MG63 (cell line): ENCODE measurements at regions not wholly inside any gene's neighbourhood (a gene's known extent, or its start where the extent isn't known, plus 50 kb on each side); places are given as distances from the start of the nearest gene placed in this dataset.

Source experiments
- DNase-seq: peaks from one replicate; pipeline ENCODE4 v3.0.0-alpha.2; 2020
- H3K27me3 ChIP-seq: fragments of 250-450 bp; sonication (Bioruptor Pico); 2 replicates; pipeline ENCODE4 v1.5.1; 2020; ENCODE audit warnings: mild to moderate bottlenecking, moderate library complexity
- H3K36me3 ChIP-seq: fragments of 250-450 bp; sonication (Bioruptor Pico); 2 replicates; pipeline ENCODE4 v1.5.1; 2020; ENCODE audit warnings: mild to moderate bottlenecking, moderate library complexity
- H3K4me3 ChIP-seq: fragments of 250-450 bp; sonication (Bioruptor Pico); 2 replicates; pipeline ENCODE4 v1.5.1; 2020; ENCODE audit warnings: mild to moderate bottlenecking, moderate library complexity
- H3K9me3 ChIP-seq: fragments of 250-450 bp; sonication (Bioruptor Pico); 2 replicates; pipeline ENCODE4 v1.5.1; 2020; ENCODE audit warnings: mild to moderate bottlenecking, moderate library complexity

DNA sequence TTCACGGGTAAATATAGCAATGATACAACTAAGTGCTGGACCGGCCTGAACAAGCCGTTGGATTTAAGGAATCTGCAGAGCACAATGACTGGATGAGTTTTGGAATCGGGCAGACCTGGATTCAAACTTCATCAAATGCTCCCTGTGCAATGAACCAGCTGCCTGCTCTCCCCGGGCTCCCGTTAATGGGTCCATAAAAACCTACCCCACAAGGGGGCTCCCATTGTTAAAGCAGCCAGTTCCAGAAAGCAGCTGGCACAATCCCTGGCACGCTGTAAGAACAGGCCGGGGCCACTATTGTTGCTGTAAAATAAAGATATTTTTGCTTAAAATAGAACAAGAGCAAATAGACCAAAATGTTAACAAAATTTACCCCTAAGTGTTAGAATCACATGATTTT lies 131.9 kb downstream of the C16orf95 start:
- H3K9me3 ChIP-seq: no peaks in the 10 kb centered on the region
- H3K4me3 ChIP-seq: no peak overlapping the region
- no peaks in the 10 kb centered on the region for H3K36me3 ChIP-seq
- no peak for DNase-seq
- H3K27me3 ChIP-seq: no peaks in the 10 kb centered on the region

GRCh38 chr16:87185983-87186382 lies 131.2 kb downstream of the C16orf95 start:
- Histone ChIP-seq H3K9me3 (no peaks in the 10 kb centered on the region), H3K27me3 (no peaks in the 10 kb centered on the region), H3K4me3 (no peak overlapping the region), H3K36me3 (no peaks in the 10 kb centered on the region)
- no peak for DNase-seq

GRCh38 chr16:87186446-87186845 lies 130.7 kb downstream of the C16orf95 start:
- no peaks in the 10 kb centered on the region for H3K36me3 ChIP-seq

DNA sequence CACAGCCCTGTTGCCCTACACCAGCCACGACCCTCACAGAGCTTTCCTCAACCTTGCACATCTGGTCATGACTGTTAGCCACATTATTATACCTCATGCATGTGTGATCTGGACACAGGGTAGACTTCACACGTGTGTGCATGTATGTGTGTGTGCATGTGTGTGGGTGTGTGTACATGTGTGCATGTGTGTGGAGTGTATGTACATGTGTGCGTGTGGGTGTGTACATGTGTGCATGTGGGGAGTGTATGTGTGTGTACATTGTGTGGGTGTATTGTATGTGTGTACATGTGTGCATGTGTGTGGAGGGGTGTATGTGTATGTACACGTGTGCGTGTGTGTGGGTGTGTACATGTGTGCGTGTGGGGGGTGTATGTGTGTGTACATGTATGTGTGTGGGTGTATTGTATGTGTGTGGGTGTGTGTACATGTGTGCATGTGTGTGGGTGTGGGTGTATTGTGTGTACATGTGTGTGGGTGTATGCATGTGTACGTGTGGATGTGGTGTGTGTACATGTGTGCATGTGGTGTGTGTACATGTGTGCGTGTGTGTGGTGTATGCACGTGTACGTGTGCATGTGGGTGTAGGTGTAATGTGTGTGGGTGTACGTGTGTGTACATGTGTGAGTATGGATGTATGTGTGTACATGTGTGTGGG lies 130.2 kb downstream of the C16orf95 start:
- no peak overlapping the region for H3K4me3 ChIP-seq
- no peaks in the 10 kb centered on the region for H3K36me3 ChIP-seq
- no peaks in the 10 kb centered on the region for H3K9me3 ChIP-seq
- H3K27me3 ChIP-seq: no peaks in the 10 kb centered on the region
- no peak for DNase-seq

More at GRCh38 chr16:87186446-87186845, 130.7 kb downstream of the C16orf95 start:
- no peak for DNase-seq
- no peaks in the 10 kb centered on the region for H3K9me3 ChIP-seq
- H3K27me3 ChIP-seq: no peaks in the 10 kb centered on the region
- no peak overlapping the region for H3K4me3 ChIP-seq

DNA sequence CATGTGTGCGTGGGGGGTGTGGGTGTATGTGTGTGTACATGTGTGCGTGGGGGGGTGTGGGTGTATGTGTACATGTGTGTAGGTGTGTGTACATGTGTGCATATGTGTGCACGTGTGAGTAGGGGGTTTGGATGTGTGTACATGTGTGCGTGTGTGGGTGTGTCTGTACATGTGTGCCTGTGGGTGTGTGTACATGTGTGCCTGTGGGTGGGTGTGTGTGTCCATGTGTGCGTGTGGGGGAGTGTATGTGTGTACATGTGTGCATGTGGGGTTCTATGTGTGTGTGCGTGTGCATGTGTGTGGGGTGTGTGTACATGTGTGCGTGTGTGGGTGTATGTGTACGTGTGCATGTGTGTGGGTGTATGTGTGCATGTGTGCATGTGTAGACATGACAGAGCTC lies 129.1 kb downstream of the C16orf95 start:
- Histone ChIP-seq H3K27me3 (no peaks in the 10 kb centered on the region), H3K4me3 (no peak overlapping the region), H3K36me3 (no peaks in the 10 kb centered on the region), H3K9me3 (no peaks in the 10 kb centered on the region)
- no peak for DNase-seq

- Histone ChIP-seq H3K9me3 (no peaks in the 10 kb centered on the region), H3K27me3 (no peaks in the 10 kb centered on the region), H3K4me3 (no peak overlapping the region), H3K36me3 (no peaks in the 10 kb centered on the region)
- DNase-seq: no peak
These were observed 127.8 kb downstream of the C16orf95 start for GRCh38 chr16:87189426-87189825.

DNA sequence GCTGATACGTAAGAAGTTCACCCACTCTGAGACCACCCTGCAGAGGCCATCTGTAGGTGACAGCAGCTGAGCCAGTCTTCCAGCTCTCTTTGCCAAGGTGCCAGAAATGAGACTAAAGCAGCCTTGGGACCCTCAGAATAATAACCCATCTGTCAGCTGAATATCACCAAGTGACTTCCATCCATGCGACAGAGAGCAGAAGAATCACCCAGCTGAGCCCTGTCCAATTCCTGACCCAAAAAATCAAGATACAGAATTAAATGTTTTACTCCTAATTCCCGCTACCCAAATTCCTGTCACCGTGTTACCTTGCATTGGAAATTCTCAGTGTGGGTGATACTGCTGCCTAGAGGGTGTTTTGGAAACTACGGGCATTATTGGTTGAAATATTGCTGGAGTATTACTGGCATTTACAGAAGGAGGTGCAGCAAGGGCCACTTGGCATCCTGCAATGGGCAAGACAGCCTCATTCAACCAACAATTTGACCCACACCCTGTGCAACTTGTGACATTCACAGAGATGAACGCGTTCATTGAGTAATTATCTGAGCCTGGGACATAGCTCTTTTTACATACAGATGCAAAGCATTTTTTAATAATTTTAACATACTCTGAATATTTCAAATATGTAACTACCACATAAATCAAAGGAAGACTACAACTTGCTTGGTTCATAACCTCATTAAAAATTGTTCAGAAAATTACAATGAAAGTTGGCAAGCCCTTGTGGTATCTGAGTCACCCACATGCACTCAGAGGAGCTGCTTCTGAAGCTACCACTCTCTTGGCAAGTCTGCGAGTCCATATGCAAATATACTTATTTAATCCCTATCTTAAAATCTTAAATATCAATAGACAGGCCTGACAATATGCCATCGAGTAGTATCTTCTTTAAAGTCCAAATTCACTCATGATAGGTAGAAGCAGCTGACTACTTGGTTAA lies 126.6 kb downstream of the C16orf95 start:
- no peak for DNase-seq

GRCh38 chr16:87192452-87193073 lies 124.6 kb downstream of the C16orf95 start:
- no peaks in the 10 kb centered on the region for H3K9me3 ChIP-seq
- no peaks in the 10 kb centered on the region for H3K36me3 ChIP-seq
- H3K27me3 ChIP-seq: no peaks in the 10 kb centered on the region
- DNase-seq: no peak
- no peak overlapping the region for H3K4me3 ChIP-seq

More for the DNA sequence above, 126.6 kb downstream of the C16orf95 start:
- no peak overlapping the region for H3K4me3 ChIP-seq
- no peaks in the 10 kb centered on the region for H3K27me3 ChIP-seq
- no peaks in the 10 kb centered on the region for H3K36me3 ChIP-seq
- no peaks in the 10 kb centered on the region for H3K9me3 ChIP-seq

DNA sequence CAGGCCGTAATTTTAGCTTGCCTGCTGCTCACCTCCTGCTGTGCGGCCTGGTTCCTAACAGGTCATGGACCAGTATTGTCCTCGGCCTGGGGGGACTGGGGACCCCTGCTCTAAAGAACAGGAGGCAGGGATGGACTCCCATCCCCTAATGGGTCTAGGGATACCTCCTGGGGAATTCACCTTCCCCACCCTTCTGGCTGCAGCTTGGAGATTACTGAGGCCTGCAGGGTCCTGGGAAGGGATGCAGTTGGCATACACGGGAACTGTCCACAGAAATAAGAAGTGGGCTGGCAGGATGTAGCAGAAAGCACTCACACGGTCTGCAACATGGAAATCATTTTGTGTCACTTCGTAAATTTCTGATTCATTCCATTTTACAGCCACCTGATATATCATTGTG lies 123.0 kb downstream of the C16orf95 start:
- no peaks in the 10 kb centered on the region for H3K36me3 ChIP-seq
- no peaks in the 10 kb centered on the region for H3K27me3 ChIP-seq
- H3K9me3 ChIP-seq: no peaks in the 10 kb centered on the region
- H3K4me3 ChIP-seq: no peak overlapping the region
- DNase-seq: no peak

DNA sequence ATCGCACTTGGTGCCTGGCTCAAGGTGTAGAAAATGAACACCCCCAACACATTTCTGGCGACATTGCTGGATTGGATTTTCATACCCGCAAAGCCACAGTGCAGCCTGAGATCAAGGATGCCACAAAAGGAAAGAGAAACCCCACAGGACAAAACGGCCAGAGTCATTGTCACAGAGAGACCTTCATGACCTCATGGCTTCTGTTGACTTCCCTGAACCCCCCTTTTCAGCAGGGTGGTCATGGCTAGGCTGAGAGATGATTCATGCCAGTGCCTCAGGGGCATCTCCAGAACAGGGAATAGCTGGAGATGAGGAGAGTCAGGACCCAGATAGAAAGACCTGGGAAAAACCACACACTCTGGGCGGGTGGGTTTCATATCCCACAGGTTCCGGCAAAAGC lies 122.0 kb downstream of the C16orf95 start:
- Histone ChIP-seq H3K9me3 (no peaks in the 10 kb centered on the region), H3K36me3 (no peaks in the 10 kb centered on the region), H3K4me3 (no peak overlapping the region), H3K27me3 (no peaks in the 10 kb centered on the region)
- no peak for DNase-seq

DNA sequence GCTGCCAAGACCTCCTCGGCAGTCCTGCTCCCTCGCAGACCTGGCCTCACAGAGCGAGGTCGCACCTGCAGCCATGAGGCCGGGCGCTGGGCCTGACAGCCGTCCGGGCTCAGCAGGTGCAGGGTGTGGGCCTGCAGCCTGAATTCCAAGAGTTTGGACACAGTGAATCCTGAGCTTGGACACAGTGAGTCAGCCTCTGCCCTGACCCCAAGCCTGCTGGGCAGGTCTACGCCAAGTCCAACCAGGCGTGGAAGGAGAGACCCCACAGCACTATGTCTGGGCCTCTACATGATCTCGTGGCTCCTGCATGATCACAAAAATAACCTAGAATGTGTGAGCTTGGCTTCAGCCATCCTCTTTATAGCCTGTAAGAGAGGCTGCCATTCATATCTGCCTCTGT lies 121.0 kb downstream of the C16orf95 start:
- Histone ChIP-seq H3K4me3 (no peak overlapping the region), H3K36me3 (no peaks in the 10 kb centered on the region), H3K9me3 (no peaks in the 10 kb centered on the region), H3K27me3 (no peaks in the 10 kb centered on the region)
- DNase-seq: peak; percentile 48

- DNase-seq: no peak
- no peaks in the 10 kb centered on the region for H3K36me3 ChIP-seq
- H3K27me3 ChIP-seq: no peaks in the 10 kb centered on the region
- H3K4me3 ChIP-seq: no peak overlapping the region
- no peaks in the 10 kb centered on the region for H3K9me3 ChIP-seq
These were observed 120.5 kb downstream of the C16orf95 start for GRCh38 chr16:87196661-87197060.

DNA sequence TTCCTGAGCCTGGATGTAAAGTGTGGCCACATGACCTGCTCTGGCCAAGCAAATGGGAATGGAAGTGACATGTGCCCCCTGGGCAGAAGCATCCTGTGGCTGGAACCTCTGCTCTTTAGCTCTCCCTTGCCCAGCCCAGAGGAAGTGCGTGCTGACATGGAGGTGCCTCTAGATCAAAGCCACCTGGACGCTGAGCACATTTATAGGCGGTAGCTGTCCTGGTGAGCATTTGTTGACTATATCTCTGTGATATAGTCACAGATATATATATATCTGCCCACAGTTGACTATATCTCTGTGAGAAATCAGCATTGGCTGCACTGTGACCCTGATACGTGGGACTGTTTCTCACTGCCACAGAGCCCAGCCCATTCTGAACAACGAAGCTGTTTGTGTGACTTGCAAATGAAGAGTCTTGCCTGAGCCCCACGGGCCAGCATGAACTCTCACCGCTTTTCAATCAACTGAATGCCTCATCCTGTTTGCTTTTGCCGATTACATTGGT lies 118.8 kb downstream of the C16orf95 start:
- Histone ChIP-seq H3K4me3 (no peak overlapping the region), H3K36me3 (no peaks in the 10 kb centered on the region), H3K27me3 (no peaks in the 10 kb centered on the region), H3K9me3 (no peaks in the 10 kb centered on the region)
- no peak for DNase-seq

DNA sequence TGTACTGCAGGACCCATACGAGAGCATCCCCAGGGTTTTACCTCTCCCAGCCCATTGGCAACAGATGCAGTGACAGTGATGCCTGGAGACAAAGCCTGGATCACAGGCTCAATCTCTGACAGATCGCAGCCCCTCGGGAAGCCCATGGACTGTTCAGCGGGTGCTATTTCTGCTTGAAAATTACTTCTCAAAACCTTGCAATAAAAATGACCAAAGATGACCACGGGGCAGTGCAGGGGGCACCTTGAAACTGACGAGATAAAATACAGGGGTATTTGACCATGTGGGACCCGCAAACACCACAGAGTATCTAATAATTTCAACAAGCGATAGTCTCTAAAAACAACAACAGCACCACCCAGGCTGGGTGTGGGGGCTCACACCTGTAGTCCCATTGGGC lies 118.3 kb downstream of the C16orf95 start:
- Histone ChIP-seq H3K27me3 (no peaks in the 10 kb centered on the region), H3K9me3 (no peaks in the 10 kb centered on the region), H3K36me3 (no peaks in the 10 kb centered on the region), H3K4me3 (no peak overlapping the region)
- DNase-seq: no peak

DNA sequence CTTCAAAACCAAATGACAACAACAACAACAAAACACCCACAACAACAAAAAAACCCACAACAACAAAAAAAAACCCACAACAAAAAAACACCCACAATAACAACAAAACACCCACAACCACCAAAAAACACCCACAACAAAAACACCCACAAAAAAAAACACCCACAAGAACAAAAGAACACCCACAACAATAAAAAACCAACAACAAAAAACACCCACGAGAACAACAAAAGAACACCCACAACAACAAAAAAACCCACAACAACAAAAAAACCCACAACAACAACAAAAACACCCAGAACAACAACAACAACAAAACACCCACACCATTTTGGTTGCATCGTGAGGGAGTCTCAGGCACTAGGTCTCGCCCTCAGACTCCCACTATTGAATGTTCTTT lies 117.8 kb downstream of the C16orf95 start:
- no peaks in the 10 kb centered on the region for H3K9me3 ChIP-seq
- no peak overlapping the region for H3K4me3 ChIP-seq
- H3K36me3 ChIP-seq: no peaks in the 10 kb centered on the region
- no peaks in the 10 kb centered on the region for H3K27me3 ChIP-seq
- no peak for DNase-seq

GRCh38 chr16:87199901-87200300 lies 117.3 kb downstream of the C16orf95 start:
- Histone ChIP-seq H3K4me3 (no peak overlapping the region), H3K27me3 (no peaks in the 10 kb centered on the region), H3K9me3 (no peaks in the 10 kb centered on the region), H3K36me3 (no peaks in the 10 kb centered on the region)
- DNase-seq: no peak

GRCh38 chr16:87200637-87201036 lies 116.6 kb downstream of the C16orf95 start:
- no peak for DNase-seq
- H3K36me3 ChIP-seq: no peaks in the 10 kb centered on the region

More at GRCh38 chr16:87200637-87201036, 116.6 kb downstream of the C16orf95 start:
- Histone ChIP-seq H3K27me3 (no peaks in the 10 kb centered on the region), H3K4me3 (no peak overlapping the region), H3K9me3 (no peaks in the 10 kb centered on the region)
